KMS-11 (cell line): ENCODE measurements at regions not wholly inside any gene's neighbourhood (a gene's known extent, or its start where the extent isn't known, plus 50 kb on each side); places are given as distances from the start of the nearest gene placed in this dataset.

ENCODE experiments used
- H2AFZ ChIP-seq: fragments of 200-600 bp; sonication (generic); 2 replicates; pipeline ENCODE4 v1.6.1; 2016; ENCODE audit warnings: antibody characterized with exemption, mixed run types, low read depth
- H3K27ac ChIP-seq: fragments of 200-600 bp; sonication (generic); 2 replicates; pipeline ENCODE4 v1.6.1; 2016; ENCODE audit warnings: mild to moderate bottlenecking, mixed run types
- H3K27me3 ChIP-seq: fragments of 200-600 bp; sonication (generic); 2 replicates; pipeline ENCODE4 v1.6.1; 2017; ENCODE audit warnings: mild to moderate bottlenecking, low read depth, mixed run types, moderate library complexity; ENCODE audit not compliant: insufficient read depth
- H3K36me3 ChIP-seq: fragments of 200-600 bp; sonication (generic); 2 replicates; pipeline ENCODE4 v1.6.1; 2017; ENCODE audit warnings: mild to moderate bottlenecking, mixed run types; ENCODE audit not compliant: insufficient read depth
- H3K4me1 ChIP-seq: fragments of 200-600 bp; sonication (generic); 2 replicates; pipeline ENCODE4 v1.6.1; 2016; ENCODE audit warnings: mild to moderate bottlenecking, low read depth, mixed run types; ENCODE audit not compliant: poor library complexity, severe bottlenecking
- H3K4me2 ChIP-seq: fragments of 200-600 bp; sonication (generic); 2 replicates; pipeline ENCODE4 v1.7.0; 2016; ENCODE audit warnings: mild to moderate bottlenecking, mixed run types
- H3K4me3 ChIP-seq: fragments of 200-600 bp; sonication (generic); IDR thresholded peaks from 2 replicates; pipeline ENCODE4 v1.6.1; 2017; ENCODE audit warnings: low read depth, low read length, mixed read lengths; ENCODE audit not compliant: insufficient read depth
- H3K79me2 ChIP-seq: fragments of 200-600 bp; sonication (generic); 2 replicates; pipeline ENCODE4 v1.6.1; 2016; ENCODE audit warnings: low read depth, mixed run types; ENCODE audit not compliant: insufficient read depth
- H3K9ac ChIP-seq: fragments of 200-600 bp; sonication (generic); 2 replicates; pipeline ENCODE4 v1.6.1; 2016; ENCODE audit warnings: mild to moderate bottlenecking, mixed run types
- H4K20me1 ChIP-seq: fragments of 200-600 bp; sonication (generic); 2 replicates; pipeline ENCODE4 v1.6.1; 2016; ENCODE audit warnings: mild to moderate bottlenecking, mixed run types; ENCODE audit not compliant: insufficient read depth
- TF ChIP-seq, protein P1 (sequence below): fragments of 200-600 bp; sonication (generic); conservative IDR thresholded peaks from 2 replicates; pipeline ENCODE4 v1.6.1; 2017; ENCODE audit warnings: low read depth, mild to moderate bottlenecking, antibody characterized with exemption, low read length, moderate library complexity, mixed read lengths

DNA sequence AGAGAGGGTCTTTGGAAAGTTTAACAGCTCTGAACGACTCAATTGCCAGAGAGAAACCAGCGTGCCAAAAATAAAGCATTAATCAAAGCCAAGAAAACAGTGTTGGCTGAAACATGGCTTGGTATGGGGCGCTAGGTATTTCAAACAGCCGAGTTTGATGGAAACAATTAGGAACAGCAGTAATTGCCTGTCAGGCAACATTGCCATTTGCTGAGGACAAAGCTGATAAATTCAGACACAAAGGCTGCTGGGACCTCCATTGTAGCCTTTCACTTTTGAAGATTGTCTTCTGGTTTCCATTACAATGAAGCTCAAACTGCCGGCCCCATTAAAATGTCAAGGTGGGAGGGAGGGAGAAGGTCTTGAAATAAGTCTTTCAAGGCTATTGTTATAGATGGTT is 125.4 kb upstream of the SPDL1 start:
- no peak overlapping the region for H3K4me3 ChIP-seq
- H3K4me2 ChIP-seq: no peak overlapping the region
- no peaks in the 10 kb centered on the region for H4K20me1 ChIP-seq
- no peak overlapping the region for H3K27ac ChIP-seq
- no peaks in the 10 kb centered on the region for H3K36me3 ChIP-seq
- TF ChIP-seq, protein P1, sequence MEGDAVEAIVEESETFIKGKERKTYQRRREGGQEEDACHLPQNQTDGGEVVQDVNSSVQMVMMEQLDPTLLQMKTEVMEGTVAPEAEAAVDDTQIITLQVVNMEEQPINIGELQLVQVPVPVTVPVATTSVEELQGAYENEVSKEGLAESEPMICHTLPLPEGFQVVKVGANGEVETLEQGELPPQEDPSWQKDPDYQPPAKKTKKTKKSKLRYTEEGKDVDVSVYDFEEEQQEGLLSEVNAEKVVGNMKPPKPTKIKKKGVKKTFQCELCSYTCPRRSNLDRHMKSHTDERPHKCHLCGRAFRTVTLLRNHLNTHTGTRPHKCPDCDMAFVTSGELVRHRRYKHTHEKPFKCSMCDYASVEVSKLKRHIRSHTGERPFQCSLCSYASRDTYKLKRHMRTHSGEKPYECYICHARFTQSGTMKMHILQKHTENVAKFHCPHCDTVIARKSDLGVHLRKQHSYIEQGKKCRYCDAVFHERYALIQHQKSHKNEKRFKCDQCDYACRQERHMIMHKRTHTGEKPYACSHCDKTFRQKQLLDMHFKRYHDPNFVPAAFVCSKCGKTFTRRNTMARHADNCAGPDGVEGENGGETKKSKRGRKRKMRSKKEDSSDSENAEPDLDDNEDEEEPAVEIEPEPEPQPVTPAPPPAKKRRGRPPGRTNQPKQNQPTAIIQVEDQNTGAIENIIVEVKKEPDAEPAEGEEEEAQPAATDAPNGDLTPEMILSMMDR: no peak
- no peaks in the 10 kb centered on the region for H3K79me2 ChIP-seq
- no peak overlapping the region for H3K9ac ChIP-seq
- no peaks in the 10 kb centered on the region for H3K27me3 ChIP-seq
- no peaks in the 10 kb centered on the region for H3K4me1 ChIP-seq
- no peak overlapping the region for H2AFZ ChIP-seq

DNA sequence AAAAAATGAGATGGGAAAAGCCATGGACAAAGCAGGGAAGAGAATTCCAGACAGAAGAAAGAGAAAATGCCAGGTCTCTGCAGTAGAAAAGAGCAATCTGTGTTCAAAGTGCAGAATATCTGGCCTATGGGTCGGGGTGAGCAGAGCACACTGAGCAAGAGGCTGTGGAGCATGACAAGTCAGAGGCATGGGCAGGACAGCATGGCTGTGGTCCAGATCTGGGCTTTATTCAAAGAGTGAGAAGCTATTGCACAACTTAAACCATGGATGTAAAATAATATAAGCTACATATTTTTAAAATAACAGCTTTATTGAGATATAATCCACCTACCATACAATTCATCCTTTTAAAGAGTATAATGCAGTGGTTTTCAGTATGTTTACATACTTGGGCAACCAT is 133.1 kb upstream of the SPDL1 start:
- no peaks in the 10 kb centered on the region for H3K4me1 ChIP-seq
- H3K4me2 ChIP-seq: no peak overlapping the region
- H3K9ac ChIP-seq: no peak overlapping the region
- H3K4me3 ChIP-seq: no peak overlapping the region
- no peaks in the 10 kb centered on the region for H3K36me3 ChIP-seq
- H3K27me3 ChIP-seq: no peaks in the 10 kb centered on the region
- H3K27ac ChIP-seq: no peak overlapping the region
- H3K79me2 ChIP-seq: no peaks in the 10 kb centered on the region
- no peaks in the 10 kb centered on the region for H4K20me1 ChIP-seq
- TF ChIP-seq, protein P1: no peak
- H2AFZ ChIP-seq: no peak overlapping the region

DNA sequence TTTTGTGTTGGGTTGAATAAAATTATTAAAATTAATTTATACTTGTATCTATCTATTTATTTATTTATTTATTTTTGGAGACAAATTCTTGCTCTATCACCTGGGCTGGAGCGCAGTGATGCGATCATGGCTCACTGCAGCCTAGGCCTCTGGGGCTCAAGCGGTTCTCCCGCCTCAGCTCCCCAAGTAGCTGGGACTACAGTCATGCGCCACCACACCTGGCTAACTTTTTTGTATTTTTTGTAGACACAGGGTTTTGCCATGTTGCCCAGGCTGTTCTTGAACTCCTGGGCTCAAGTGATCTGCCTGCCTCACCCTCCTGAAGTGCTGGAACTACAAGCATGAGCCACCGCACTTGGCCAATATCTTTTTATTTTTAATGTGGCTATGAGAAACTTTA is 134.7 kb upstream of the SPDL1 start:
- no peaks in the 10 kb centered on the region for H3K79me2 ChIP-seq
- no peaks in the 10 kb centered on the region for H3K27me3 ChIP-seq
- H3K27ac ChIP-seq: no peak overlapping the region
- TF ChIP-seq, protein P1: no peak
- H2AFZ ChIP-seq: no peak overlapping the region
- no peak overlapping the region for H3K9ac ChIP-seq
- H3K4me2 ChIP-seq: no peak overlapping the region
- H3K36me3 ChIP-seq: no peaks in the 10 kb centered on the region
- H4K20me1 ChIP-seq: no peaks in the 10 kb centered on the region
- H3K4me1 ChIP-seq: no peaks in the 10 kb centered on the region
- no peak overlapping the region for H3K4me3 ChIP-seq

DNA sequence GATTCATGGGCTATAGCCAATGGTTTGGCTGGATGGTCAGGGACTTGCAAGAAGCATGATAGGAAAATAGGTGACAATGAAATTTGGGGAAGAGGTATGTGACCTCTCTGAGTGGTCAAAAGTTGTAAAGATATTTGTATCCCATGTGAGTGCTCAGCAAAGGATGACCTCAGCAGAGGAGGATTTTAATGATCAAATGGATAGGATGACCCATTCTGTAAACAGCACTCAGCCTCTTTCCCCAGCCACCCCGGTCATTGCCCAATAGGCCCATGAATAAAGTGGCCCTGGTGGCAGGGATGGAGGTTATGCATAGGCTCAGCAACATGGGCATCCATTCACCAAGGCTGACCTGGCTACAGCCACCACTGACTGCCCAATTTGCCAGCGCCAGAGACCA is 138.4 kb upstream of the SPDL1 start:
- TF ChIP-seq, protein P1: no peak

More for the DNA sequence above, 138.4 kb upstream of the SPDL1 start:
- Histone ChIP-seq H3K79me2 (no peaks in the 10 kb centered on the region), H3K27me3 (no peaks in the 10 kb centered on the region), H3K36me3 (no peaks in the 10 kb centered on the region), H3K9ac (no peak overlapping the region), H3K4me3 (no peak overlapping the region), H4K20me1 (no peaks in the 10 kb centered on the region), H3K4me1 (no peaks in the 10 kb centered on the region), H2AFZ (no peak overlapping the region), H3K4me2 (no peak overlapping the region), H3K27ac (no peak overlapping the region)
